Kidney epithelial cell (primary cell): ENCODE measurements at regions not wholly inside any gene's neighbourhood (a gene's known extent, or its start where the extent isn't known, plus 50 kb on each side); places are given as distances from the start of the nearest gene placed in this dataset.

ENCODE experiments used
- DNase-seq: peaks from one replicate; pipeline ENCODE4 v3.0.0-alpha.2; 2010; ENCODE audit warnings: low read depth
- H3K27me3 ChIP-seq: 2 replicates; pipeline ENCODE4 v1.6.0; 2011; ENCODE audit warnings: low read length; ENCODE audit not compliant: control insufficient read depth, insufficient read depth
- H3K36me3 ChIP-seq: 2 replicates; pipeline ENCODE4 v1.5.1; 2011; ENCODE audit warnings: low read length; ENCODE audit not compliant: control insufficient read depth, insufficient read depth
- H3K4me3 ChIP-seq: 2 replicates; pipeline ENCODE4 v1.5.1; 2011; ENCODE audit warnings: low read depth, mild to moderate bottlenecking, control low read depth, low read length
- TF ChIP-seq, protein P1 (sequence below): IDR thresholded peaks from 2 replicates; pipeline ENCODE4 v1.5.1; 2011; ENCODE audit warnings: mild to moderate bottlenecking, moderate library complexity, low read length, control low read depth, inconsistent platforms; ENCODE audit not compliant: insufficient read depth, poor library complexity, severe bottlenecking

DNA sequence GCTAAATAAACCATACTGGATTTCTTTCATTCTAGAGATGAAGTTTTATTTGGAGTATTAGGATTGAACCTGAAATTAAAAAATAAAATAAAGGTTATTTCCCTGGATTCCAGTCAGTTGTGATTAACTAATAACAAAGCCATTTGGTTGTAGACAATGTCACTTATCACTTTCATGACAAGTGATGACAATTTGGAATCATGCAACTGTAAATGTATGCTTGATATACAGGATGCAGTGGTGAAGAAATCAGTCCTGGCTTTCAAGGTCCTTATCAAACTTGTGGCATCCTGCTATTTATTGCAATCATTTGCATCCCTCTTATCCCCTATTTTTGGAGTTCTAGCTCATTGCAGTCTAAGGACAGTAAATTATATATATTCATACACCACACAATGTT, 425.2 kb downstream of the CHL1 start:
- TF ChIP-seq, protein P1, sequence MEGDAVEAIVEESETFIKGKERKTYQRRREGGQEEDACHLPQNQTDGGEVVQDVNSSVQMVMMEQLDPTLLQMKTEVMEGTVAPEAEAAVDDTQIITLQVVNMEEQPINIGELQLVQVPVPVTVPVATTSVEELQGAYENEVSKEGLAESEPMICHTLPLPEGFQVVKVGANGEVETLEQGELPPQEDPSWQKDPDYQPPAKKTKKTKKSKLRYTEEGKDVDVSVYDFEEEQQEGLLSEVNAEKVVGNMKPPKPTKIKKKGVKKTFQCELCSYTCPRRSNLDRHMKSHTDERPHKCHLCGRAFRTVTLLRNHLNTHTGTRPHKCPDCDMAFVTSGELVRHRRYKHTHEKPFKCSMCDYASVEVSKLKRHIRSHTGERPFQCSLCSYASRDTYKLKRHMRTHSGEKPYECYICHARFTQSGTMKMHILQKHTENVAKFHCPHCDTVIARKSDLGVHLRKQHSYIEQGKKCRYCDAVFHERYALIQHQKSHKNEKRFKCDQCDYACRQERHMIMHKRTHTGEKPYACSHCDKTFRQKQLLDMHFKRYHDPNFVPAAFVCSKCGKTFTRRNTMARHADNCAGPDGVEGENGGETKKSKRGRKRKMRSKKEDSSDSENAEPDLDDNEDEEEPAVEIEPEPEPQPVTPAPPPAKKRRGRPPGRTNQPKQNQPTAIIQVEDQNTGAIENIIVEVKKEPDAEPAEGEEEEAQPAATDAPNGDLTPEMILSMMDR, result no peak
- Histone ChIP-seq H3K4me3 (no peak overlapping the region), H3K36me3 (no peaks in the 10 kb centered on the region), H3K27me3 (no peaks in the 10 kb centered on the region)
- no peak for DNase-seq

DNA sequence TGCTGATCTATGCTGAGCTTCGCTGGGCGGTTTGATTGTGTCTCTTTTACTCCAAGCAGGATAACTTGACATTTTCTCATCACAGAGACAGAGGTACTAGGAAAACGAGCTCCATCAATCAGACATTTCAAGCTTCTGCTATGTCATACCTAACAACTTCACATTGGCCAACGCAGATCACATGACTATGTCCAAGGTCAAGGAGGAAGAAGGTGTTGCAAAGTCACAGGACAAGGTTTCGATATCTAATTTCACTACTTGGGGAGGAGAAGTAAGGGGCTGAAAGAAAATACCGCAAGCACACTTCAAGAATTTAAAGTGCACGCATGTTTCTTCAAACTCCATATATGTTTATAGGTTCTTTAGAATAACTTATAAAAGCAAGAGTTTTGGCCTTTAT, 425.8 kb downstream of the CHL1 start:
- TF ChIP-seq, protein P1, result no peak

DNA sequence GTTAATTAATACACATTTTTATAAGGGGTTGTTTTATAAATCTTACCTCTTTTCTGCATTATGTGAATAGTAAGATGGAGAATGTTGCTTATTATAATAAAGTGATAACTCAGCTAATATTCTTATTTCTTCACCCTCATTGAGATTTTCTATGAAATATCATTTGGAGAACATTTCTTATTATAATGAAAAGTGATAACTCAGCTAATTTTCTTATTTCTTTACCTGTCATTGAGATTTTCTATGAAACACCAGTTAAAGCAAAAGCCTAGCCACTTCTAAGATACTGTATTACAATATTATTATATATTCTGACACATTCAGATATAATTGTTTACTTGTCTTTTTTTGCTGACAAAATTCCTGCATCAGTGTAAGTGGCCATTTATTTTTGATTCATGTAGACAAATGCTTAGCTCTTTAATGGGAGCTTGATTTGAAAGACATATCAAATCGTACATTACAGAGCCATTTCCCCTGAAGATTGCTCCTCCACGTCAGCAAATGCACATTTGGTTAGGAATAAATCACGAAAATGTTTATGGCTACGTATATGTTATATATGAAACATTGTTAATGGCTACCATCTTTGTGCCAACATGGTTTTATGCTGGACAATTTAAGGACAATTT, 427.5 kb downstream of the CHL1 start:
- Histone ChIP-seq H3K36me3 (no peaks in the 10 kb centered on the region), H3K4me3 (no peak overlapping the region), H3K27me3 (no peaks in the 10 kb centered on the region)
- TF ChIP-seq, protein P1, result no peak
- DNase-seq, result no peak

More for the DNA sequence above, 425.8 kb downstream of the CHL1 start:
- H3K27me3 ChIP-seq, result no peaks in the 10 kb centered on the region
- no peaks in the 10 kb centered on the region for H3K36me3 ChIP-seq
- no peak overlapping the region for H3K4me3 ChIP-seq
- DNase-seq, result no peak

DNA sequence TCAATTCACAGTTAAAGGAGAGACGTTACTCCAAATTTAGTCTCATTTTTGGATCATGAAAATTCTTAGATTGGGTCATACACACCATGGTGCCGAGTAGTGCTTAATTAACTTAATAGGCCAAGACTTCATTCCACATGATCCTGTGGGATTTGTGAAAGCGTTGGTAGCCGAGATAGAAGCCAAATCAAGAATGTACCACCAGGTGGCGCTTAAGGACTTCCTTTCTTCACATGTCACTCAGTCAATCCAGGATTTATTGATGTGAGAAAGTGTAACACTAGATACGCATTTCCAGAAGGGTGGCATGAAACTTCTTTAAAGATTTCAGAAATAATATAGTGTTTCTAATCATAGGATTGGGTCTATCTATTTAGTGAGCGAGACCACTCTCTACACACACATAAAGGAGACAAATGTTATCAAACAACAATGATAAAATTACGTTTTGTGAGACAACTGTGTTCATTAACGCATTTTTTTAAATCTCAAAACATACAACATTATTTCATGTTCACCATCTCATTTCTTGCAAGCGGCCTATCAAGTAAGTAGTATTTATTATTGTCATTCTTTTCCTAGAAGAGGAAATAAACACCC, 436.1 kb downstream of the CHL1 start:
- no peaks in the 10 kb centered on the region for H3K36me3 ChIP-seq
- DNase-seq, result peak; percentile 16
- no peak overlapping the region for H3K4me3 ChIP-seq
- TF ChIP-seq, protein P1, result peak; percentile 72
- H3K27me3 ChIP-seq, result no peaks in the 10 kb centered on the region

DNA sequence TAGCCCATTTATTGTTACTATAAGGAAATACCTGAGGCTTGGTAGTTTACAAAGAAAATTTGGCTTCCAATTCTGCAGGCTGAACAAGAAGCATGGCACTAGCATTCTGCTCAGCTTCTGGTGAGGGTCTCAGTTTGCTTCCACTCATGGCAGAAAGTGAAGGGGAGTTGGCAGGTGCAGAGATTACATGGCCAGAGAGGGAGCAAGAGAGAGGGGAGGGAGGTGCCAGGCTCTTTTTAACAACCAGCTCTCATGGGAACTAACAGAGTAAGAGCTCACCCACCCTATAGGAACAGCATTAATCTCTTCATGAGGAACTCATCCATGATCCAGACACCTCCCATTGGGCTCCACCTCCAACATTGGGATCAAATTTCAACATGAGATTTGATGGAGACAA, 437.9 kb downstream of the CHL1 start:
- H3K4me3 ChIP-seq, result no peak overlapping the region
- no peak for DNase-seq
- TF ChIP-seq, protein P1, result no peak
- no peaks in the 10 kb centered on the region for H3K36me3 ChIP-seq
- no peaks in the 10 kb centered on the region for H3K27me3 ChIP-seq

DNA sequence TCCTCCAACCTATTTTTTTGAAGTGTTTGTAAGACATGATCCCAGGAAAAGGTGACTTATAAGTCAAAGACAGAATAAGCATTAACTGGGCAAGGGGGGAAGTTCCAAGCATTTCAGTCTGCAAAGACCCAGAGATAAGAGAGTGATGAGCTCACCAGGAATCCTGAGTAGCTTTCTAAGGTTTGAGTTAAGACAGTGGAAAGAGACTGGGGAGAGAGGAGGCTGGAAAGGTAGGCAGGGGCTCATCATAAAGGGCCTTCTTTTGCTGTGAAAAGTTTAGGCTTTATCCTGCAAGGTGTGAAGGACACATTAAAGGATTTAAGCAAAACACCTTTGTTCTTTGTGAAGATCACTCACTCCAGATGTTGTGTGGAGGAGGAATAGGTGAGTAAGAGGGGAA, 438.8 kb downstream of the CHL1 start:
- Histone ChIP-seq H3K36me3 (no peaks in the 10 kb centered on the region), H3K4me3 (no peak overlapping the region), H3K27me3 (no peaks in the 10 kb centered on the region)
- TF ChIP-seq, protein P1, result no peak
- DNase-seq, result no peak
